PFSK-1 (cell line): ENCODE measurements at regions not wholly inside any gene's neighbourhood (a gene's known extent, or its start where the extent isn't known, plus 50 kb on each side); places are given as distances from the start of the nearest gene placed in this dataset.

Experiments used
- POLR2AphosphoS5 ChIP-seq: IDR thresholded peaks from 2 replicates; pipeline ENCODE4 v1.6.1; 2012; ENCODE audit warnings: low read depth, mild to moderate bottlenecking, control low read depth, low read length, moderate library complexity
- REST ChIP-seq, 2 experiments: IDR thresholded peaks; 2 replicates each; pipeline versions ENCODE4 v1.6.1 to v1.8.0; 2011 to 2012; ENCODE audit warnings: low read depth in 2 of 2, low read length in 2 of 2, control low read depth in 1 of 2, inconsistent platforms in 1 of 2, mild to moderate bottlenecking in 1 of 2, moderate library complexity in 1 of 2; ENCODE audit not compliant: insufficient read depth in 1 of 2
- SIN3A ChIP-seq: IDR thresholded peaks from 2 replicates; pipeline ENCODE4 v1.6.1; 2012; ENCODE audit warnings: mild to moderate bottlenecking, low read length, moderate library complexity, borderline replicate concordance; ENCODE audit not compliant: insufficient read depth
- TAF1 ChIP-seq: IDR thresholded peaks from 2 replicates; pipeline ENCODE4 v1.6.1; 2012; ENCODE audit warnings: low read length, control low read depth, borderline replicate concordance; ENCODE audit not compliant: insufficient read depth

- TF ChIP-seq POLR2AphosphoS5 (no peak), TAF1 (no peak), SIN3A (no peak), REST (IDR thresholded peaks at IDR 0.05; ENCODE audit: insufficient read depth in 1 of 2, low read depth in 2 of 2, low read length in 2 of 2) (no peak)
These were observed 238.9 kb downstream of the HS3ST3B1 start for GRCh38 chr17:14539801-14540200.
